ENCODE measurements at regions not wholly inside any gene's neighbourhood (a gene's known extent, or its start where the extent isn't known, plus 50 kb on each side); places are given as distances from the start of the nearest gene placed in this dataset.

DNA sequence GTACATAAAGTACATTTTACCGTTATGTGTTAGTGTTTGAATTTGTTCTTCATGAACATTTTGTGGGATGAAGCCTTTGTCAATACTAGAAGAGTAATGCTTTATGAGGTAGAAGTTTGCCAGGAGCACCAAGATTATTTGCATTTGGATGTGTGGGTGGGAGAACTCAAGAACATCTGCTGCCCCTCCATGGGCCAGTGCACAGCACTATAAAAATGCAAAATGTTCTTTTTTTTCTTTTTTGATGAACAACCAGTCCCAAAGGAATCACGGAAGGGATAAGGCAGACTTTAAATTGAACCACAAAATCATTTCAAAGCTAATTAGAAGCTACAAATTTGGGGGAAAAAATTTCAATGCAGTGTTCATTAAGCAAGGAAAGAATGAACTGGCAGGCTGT, 300.3 kb upstream of the NWD2 start:
- no peak for DNase-seq (ENCODE audit: low read depth in 2 of 2)

DNA sequence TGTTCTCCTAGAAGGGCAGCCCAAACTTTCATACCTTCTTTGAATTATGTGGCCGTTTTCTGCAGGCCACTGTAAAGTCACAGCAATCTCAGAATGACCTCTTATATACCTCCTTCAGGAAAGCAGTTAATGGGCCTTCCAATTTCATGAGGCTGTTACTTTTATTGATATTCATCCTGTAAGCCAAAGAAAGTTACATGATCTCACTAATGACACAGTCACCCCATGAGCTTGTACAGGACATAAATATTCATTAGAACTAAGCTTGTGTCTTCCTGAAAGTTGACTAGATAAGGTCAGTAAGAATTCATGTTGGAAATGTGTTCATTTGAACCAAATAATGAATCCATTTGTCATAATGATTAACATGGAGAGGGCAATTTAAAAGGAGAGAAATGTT, 283.1 kb upstream of the NWD2 start:
- DNase-seq (ENCODE audit: low read depth in 2 of 2): no peak

DNA sequence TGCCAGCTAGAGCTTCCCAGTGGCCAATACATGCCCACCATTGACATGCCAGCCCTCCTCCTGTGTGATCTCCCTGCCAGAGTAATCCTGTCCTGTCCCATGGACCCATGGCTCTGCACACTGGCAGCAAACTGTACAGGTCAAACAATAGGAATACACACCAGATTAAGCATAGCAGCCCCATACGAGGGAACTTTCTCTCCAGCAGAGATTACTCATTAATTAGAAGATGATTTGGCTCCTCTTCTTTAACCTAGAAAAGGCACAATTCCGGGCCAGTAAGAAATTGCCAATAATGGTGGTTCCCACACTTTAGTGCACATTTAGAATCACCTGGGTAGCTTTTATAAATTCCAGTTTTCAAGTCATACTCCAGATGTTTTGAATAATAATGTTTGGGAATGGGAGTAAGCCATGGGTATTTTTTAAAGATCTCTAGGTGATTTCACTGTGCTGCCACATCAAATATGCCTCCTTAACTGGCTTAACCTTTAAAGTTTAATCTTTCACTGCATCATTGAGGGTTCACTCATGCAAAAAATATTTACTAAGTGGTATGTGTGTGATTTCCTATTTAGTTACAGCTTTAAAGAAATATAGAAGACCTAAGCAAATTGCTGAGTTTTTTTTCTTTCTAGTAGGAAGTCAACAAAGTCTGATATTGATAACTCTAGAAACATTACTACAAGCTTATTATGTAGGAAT, 277.6 kb upstream of the NWD2 start:
- no peak for DNase-seq (ENCODE audit: low read depth in 2 of 2)

DNA sequence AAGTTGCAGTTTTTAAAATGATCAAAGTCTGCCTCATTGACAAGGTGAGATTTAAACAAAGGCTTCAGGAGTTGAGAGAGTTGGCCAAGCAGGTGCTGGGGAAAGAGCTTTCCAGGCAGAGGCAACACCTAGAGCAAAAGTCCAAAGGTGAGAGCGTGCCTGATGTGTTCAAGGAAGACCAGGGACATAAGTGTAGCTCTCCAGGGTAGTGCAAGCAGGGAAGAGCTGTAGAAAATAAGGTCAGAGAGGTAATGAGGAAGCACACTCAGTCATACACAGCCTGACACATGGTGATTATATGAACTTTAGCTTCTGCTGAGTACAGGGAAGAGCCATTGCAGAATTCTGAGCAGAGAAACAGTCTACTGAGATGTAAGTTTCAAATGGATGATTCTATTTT, 265.0 kb upstream of the NWD2 start:
- no peak for DNase-seq (ENCODE audit: low read depth in 2 of 2)

DNA sequence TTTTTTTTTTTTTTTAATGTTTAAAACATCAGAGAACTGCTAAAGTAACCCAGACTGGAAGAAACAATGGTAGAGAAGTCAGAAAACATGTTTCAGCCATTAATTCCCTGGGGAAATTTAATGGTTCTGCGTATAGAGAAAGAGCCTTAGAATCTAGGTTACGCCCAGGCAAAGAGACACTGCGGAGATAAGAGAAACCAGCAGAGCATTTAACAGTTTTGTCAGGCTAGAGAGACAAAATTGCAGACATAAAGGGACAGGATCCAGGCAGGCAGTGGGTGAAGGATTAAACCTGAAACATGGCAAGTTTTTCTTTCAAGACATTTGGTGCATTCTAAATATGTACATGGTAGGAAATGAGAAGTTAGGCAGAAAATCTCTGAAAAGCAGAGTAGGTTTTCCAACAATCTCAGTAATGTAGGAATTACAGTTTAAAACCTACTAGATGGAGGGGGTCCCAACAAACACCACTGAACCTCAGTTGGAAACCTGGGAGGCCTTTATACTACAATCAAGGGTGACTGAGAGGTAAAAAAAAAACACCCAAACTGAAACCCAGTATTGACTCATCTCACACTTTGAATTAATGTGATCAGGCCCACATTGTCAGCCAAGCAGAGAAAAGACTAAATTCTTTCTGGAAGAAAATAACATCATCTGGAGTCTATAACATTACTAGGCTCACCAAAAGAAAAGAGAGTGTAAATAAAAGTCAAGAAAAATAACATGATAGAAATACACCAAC, 254.2 kb upstream of the NWD2 start:
- DNase-seq (ENCODE audit: low read depth in 2 of 2): no peak

DNA sequence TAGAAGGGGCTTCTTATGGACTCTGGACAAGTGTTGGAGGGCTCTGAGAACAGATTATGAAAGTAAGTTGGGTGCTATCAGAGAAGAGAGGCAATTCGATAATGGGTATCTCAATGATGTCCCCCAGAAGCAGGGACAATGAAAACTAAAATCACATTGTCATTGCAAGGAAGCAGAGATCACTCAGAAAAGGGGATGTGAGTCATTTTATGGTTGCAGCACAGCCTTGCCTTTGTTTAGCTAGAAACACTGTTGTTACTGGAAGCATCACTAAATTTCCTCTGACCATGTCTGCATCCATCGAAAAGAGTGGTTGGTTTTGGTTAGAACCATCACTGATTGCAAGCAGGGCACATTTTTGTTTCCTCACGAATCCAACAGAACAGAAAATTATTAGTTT, 246.8 kb upstream of the NWD2 start:
- no peak for DNase-seq (ENCODE audit: low read depth in 2 of 2)

DNA sequence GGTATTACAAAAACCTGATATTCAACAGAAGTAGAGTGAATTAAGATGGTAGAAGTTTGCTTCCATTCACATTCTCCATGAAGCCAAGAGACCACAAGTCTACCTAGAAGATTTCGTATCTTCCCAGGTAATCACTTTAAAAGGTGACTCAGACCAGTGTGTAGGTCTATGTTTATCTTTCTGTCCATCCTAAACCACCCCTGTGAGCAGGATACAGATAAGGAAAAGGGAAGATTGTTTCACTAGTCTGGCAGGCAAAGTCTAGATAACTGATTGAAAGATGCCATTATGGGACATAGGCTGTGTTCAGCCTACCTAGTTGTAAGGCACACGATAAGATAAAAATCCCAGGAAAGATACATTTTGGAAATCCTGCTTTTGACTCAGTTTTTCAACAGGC, 244.3 kb upstream of the NWD2 start:
- no peak for DNase-seq (ENCODE audit: low read depth in 2 of 2)

DNA sequence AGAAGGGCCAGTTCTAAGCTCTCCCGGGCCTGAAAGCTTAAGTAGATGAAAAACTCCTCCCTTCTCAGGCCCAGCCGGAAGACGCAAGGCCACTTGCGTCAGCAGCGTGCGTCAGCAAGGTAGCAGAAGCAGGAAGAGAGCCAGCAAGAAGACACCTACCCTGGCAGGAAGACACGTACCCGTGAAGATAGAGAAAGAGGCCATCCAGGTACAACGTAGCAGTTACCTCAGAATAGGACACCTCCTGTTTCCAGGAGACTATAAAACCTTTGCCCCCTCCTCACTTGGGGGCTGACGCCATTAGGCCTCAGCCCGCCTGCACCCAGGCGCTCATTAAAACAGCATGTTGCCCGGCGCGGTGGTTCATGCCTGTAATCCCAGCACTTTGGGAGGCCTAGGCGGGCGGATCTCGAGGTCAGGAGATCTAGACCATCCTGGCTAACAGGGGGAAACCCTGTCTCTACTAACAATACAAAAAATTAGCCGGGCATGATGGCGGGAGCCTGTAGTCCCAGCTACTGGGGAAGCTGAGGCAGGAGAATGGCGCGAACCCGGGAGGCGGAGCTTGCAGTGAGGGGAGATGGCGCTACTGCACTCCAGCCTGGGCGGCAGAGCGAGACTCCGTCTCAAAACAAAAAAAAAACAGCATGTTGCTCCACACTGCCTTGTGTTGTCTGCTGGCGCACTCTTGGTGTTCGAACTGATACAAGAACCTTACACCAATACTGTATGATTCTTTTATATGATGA, 242.7 kb upstream of the NWD2 start:
- no peak for DNase-seq (ENCODE audit: low read depth in 2 of 2)

DNA sequence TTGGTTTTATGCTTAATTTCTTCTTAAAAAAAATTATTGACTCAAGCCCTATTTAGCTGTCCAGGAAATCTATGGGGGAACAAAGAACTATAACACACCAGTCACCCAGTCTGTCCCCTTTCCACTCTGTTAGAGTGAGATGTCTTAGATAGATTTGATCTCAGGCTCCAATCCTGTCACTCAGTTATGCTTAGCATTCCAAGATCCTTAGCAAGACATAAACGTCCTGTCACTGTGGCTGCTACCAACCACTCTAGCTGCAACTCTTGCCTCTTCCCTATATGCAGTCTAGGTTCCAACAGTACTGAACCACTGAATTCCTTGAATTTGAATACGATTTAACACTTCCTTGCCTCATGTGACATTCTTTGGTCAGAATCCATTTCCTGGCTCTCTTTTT, 241.9 kb upstream of the NWD2 start:
- no peak for DNase-seq (ENCODE audit: low read depth in 2 of 2)

DNA sequence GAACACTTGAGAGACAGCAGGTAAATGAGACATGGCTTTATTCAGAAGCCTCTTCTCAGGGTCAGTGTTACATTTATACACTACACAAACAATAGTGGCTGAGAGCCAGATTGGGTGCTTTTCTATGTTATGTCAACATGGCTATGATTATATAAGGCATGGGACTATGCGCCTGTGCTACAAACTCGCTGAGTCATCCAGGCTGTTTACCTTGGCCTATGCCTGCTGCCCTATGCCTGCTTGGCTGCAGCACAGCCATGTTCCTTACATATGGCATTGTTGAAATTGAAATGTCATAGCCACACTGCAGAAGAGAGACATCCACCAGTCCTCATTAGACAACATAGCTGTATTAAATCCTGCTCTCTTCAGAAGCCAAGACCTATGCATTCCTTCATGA, 236.3 kb upstream of the NWD2 start:
- DNase-seq (ENCODE audit: low read depth in 2 of 2): no peak

DNA sequence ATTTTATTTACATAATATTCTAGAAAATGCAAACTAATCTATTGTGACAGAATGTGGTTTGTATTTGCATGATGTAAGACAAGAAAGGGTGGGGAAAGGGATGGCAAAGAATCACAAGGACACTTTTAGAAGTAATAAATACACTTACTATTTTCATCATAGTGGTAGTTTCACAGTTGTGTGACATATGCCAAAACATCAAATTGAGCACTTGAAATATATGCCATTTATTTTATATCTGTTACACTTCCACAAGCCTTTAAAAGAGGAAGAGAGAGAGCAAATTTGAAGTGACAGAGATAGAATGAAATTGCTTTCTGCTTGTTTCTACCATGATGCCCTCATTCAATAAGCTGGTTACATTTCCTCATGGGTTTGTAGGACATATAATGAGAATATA, 230.0 kb upstream of the NWD2 start:
- no peak for DNase-seq (ENCODE audit: low read depth in 2 of 2)

DNA sequence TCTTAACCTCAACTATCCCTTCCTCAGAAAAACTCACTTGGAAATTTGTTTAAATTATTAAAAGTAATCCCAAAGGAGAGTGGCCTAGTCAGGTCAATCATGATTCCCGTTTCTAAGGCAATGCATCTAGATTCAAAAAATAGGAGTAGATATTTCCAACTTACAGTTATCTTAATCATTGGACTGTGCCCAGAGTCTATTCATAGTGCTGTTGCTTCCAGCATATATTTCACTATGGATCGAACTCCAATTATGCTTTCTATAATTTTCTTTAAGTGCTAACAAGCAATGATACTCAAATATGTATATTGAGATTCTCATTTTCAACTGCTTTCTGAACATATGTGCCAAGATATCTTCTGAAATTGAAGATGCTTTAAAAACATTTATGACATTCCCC, 229.2 kb upstream of the NWD2 start:
- DNase-seq (ENCODE audit: low read depth in 2 of 2): no peak

DNA sequence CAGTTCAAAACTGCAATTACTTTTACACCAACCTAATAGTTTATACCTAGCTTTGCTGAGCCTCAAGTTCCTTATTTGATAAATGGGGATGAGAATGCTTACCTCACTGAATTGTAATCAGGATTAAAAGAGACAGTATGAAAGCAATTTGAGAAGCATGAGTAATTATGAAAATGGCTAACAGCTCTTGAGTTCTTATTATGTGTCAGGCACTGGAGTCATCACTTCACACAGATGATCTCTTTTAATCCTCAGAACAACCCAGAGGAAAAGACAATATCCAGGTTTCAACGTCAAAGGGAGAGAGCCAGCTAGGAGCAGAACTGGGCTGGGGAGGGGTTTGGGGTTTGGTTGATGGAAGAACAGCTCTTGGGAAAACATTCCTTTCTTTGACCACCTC, 221.0 kb upstream of the NWD2 start:
- no peak for DNase-seq (ENCODE audit: low read depth in 2 of 2)

DNA sequence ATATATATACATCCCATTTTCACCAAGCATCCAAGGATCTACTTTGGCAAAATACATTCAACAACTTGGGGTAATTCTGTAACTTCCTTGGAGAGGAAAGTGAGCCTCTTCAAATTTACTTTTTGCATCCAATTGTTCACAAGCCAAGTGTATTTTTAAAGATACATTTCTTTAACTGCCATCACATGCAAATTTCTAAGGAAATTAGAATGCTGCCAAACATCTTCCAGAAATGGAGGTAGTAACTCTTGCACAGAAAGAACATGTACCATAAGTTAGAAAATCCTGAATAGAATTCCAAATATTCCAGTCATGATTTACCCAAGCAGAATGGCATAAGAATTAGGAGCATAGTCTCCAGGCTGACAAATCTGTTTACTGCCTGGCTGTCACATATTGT, 220.5 kb upstream of the NWD2 start:
- DNase-seq (ENCODE audit: low read depth in 2 of 2): no peak

DNA sequence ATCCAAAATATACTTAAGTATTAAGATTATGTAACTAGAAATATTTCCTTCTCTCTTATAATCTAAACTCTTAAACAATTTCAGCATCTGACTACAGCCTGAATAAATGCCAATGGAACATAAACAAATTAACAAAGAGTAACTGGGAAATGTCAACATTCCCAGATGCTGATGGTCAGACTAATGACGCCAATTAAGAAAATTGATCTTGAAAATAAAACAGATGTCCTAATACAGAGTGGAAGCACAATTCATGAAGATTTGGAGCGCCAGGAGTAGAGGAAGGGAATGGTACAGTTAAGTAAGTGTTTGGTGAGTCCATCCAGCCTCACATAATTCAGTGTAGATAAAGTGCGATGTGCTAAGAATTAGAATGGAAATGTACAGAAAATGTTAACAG, 203.7 kb upstream of the NWD2 start:
- no peak for DNase-seq (ENCODE audit: low read depth in 2 of 2)

DNA sequence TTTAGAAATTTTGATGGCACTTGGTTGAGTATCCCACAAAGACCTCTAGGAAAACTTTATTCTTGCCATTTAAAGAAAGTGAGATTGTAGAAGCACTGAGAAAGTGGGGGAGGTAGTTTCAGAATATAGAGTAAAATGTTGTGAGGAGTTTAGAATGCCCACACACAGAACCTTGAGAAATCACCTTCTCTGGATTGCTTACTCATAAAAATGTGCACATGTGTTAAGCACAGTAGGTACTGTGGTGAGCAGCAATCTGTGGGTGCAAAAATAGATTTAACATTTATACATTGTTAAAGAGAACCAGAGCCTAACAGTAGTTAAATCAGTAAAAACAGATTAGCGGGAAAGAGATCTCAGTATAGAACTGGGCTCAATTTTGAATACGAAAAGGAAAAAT, 201.2 kb upstream of the NWD2 start:
- DNase-seq (ENCODE audit: low read depth in 2 of 2): no peak

DNA sequence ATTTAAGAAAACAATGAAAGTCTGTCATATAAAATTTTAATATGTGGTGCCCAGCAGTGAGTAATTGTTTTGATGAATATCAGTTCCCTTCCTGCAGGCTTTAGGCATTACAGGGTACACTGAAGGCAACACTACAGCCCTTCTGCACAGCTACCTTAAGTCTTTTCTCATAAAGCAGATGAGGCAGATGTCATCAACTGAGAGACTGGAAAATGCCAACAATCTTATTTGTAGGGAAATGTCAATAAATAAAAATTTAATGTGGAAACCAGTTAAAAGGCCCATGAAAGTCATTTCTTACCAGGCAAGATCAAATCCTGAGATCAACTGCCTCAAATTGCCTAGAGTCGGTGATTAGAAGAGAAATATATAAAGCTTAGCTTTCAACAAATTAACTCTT, 193.4 kb upstream of the NWD2 start:
- no peak for DNase-seq (ENCODE audit: low read depth in 2 of 2)

DNA sequence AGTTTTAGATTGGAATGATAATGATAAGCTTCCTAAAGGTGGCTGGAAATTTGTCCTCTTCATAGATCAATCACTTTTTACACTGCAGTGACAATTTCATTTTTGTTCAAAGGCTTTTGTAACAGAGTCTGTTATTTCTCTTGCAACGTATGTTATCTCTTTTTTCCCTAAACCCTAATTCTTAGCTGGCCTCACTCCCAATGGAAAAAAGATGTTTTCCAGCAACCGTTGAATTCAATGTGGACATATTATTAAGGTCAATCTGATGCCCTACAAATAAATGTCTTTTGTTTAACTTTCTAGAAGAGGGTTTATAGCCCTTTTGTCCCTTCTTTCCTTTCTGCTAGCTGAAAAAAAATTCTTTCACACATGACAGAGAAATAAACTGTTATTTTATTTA, 192.7 kb upstream of the NWD2 start:
- no peak for DNase-seq (ENCODE audit: low read depth in 2 of 2)

DNA sequence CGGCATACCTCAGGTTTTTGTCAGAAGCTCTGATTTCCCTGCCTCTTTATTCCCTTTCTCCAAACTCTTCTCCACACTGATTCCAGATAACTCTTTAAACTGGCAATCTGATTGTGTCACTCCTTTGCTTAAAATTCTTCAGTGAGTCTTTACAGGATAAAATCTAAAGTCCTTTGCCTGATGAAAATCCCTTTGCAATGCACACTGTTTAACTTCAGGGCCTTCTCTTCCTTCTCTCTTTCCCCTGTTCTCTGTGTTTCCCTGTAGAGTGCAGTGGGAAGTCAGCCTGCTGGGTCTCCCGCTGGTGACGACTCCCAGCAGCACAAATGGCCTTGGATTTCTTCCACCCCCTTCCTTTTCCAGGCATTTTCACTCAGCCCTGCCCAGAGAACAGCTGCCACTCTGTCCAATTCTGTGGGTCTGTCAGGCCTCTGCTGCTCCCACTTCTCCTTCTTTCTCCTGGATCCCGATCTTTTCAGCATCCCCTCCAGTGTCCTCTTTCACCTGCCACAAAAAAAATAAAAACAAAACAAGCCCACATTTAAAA, 189.9 kb upstream of the NWD2 start:
- no peak for DNase-seq (ENCODE audit: low read depth in 2 of 2)

DNA sequence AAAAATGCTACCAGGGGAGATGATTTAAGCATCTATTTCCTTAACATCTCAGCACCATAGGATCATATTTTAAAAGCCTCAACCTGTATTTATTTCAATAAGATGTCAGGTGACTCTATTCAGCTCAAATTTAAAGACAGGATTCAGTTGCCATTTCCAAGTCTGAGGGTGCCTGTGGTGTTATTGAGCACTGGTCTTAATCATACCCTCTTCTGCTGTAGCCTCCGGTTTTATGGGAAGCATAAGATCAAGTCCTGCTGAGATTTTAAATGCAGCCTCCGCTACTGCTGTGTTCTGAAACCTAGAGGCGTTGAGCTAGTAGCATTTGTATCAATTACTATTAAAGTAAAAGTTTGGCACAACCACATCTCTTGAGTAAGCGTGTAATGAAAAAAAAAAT, 185.7 kb upstream of the NWD2 start:
- no peak for DNase-seq (ENCODE audit: low read depth in 2 of 2)

DNA sequence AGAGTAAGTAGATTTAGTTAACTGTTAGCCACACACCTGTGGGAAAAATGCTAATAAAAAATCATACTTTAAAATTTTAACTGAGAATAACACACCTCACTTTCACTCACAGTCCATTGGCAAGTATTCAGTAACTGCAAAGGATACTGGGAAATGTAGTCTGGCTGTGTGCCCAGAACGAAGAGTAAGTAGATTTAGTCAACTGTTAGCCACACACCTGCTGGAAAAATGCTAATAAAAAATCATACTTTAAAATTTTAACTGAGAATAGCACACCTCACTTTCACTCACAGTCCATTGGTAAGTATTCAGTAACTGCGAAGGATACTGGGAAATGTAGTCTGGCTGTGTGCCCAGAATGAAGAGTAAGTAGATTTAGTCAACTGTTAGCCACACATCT, 178.4 kb upstream of the NWD2 start:
- DNase-seq (ENCODE audit: low read depth in 2 of 2): no peak

DNA sequence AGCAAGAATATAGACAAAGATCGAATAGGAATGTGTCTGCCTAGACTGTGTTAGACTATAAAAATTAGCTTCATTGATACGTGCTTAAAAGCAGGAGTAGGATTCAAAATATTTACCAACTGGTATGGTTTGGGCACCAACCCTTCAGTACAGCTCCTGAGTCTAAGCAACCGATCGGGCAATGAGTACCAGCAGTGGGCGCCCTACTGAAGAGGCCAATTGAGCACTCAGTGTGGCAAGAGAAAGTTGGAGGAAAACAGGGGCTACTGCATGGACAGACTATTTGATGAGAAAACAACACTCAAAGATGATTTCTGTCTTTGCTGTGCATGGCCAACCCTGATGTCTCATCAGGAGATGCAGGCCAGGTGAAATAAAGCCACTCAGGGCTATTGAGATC, 176.0 kb upstream of the NWD2 start:
- no peak for DNase-seq (ENCODE audit: low read depth in 2 of 2)

DNA sequence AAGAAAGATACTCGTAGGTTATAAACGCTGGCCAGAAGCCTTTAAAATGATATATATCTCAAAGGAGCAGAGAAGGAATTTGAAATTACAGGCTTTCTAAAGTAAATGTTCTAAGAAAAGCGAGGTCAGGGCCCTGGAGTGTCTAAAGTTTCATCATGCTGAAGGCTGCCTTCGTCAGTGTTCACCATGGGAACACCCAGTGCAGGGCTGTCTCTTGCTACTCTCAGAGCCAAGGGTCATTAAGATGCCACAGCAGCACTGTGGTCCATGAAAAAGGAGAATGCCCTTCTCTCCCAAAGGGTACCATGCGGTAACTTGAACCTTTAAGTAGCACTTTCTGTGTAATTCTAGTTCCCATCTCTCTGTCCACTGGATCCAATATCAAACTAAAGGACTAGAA, 174.5 kb upstream of the NWD2 start:
- no peak for DNase-seq (ENCODE audit: low read depth in 2 of 2)

All from stimulated activated CD8-positive, alpha-beta memory T cell treated with anti-CD3 and anti-CD28 coated beads, Interleukin-7, amount 100 ng/mL, for 4 hours (primary cell).